ENCODE measurements at regions not wholly inside any gene's neighbourhood (a gene's known extent, or its start where the extent isn't known, plus 50 kb on each side); places are given as distances from the start of the nearest gene placed in this dataset.

DNA sequence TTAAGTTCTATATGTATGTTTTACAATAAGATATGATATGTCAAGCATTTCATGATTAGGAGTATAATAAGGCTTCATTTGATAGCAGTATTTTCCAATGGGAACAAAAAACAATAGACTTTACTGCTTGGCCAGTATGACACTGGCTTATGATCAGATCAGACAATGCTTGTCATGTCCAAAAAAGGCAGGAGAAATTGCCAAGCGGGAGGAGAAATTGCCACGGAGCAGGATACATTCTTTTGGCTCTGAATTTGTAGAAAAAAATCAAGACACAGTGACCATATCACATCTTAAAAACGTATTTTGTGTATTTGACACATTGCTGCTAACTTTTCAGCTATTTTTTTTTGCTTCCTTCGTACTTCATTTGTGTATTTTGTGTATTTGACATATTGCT lies 404.1 kb downstream of the CNTNAP4 start:
- TF ChIP-seq, protein P1, sequence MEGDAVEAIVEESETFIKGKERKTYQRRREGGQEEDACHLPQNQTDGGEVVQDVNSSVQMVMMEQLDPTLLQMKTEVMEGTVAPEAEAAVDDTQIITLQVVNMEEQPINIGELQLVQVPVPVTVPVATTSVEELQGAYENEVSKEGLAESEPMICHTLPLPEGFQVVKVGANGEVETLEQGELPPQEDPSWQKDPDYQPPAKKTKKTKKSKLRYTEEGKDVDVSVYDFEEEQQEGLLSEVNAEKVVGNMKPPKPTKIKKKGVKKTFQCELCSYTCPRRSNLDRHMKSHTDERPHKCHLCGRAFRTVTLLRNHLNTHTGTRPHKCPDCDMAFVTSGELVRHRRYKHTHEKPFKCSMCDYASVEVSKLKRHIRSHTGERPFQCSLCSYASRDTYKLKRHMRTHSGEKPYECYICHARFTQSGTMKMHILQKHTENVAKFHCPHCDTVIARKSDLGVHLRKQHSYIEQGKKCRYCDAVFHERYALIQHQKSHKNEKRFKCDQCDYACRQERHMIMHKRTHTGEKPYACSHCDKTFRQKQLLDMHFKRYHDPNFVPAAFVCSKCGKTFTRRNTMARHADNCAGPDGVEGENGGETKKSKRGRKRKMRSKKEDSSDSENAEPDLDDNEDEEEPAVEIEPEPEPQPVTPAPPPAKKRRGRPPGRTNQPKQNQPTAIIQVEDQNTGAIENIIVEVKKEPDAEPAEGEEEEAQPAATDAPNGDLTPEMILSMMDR (IDR thresholded peaks at IDR 0.05; ENCODE audit: insufficient read depth, low read depth, low read length), result no peak
- no peak for TF ChIP-seq EZH2 (IDR thresholded peaks at IDR 0.05; ENCODE audit: insufficient read depth, low read length)

All from astrocyte (in vitro differentiated cells and primary cell).